A673 (cell line): ENCODE measurements at regions not wholly inside any gene's neighbourhood (a gene's known extent, or its start where the extent isn't known, plus 50 kb on each side); places are given as distances from the start of the nearest gene placed in this dataset.

Source experiments
- BruUV-seq: library from RNA; stranded (reverse); fragments of 400-500 nt; replicated peaks from 2 replicates; lab custom pipeline; 2021; lab: Mats Ljungman, UMichigan
- CTCF ChIA-PET: fragments of 300-600 bp; sonication (Branson Sonifier 250); formaldehyde crosslinking; loops from one replicate; lab custom pipeline; 2022; ENCODE audit warnings: antibody characterized with exemption; lab: Charles Lee
- POLR2A ChIA-PET: fragments of 300-600 bp; sonication (Branson Sonifier 250); formaldehyde crosslinking; loops from one replicate; lab custom pipeline; 2022; ENCODE audit warnings: antibody characterized with exemption; ENCODE audit not compliant: low non-redundant PET; lab: Charles Lee
- DNase-seq: peaks from one replicate; pipeline ENCODE4 v3.0.0-alpha.2; 2015; ENCODE audit warnings: low spot score
- H3K27ac ChIP-seq: fragments of 200-600 bp; sonication (generic); 2 replicates; pipeline ENCODE4 v1.5.1; 2016; ENCODE audit warnings: mixed run types, low read depth, mild to moderate bottlenecking, mixed read lengths, antibody characterized with exemption, low read length; ENCODE audit not compliant: poor library complexity, severe bottlenecking
- H3K27me3 ChIP-seq: fragments of 200-600 bp; sonication (generic); replicated peaks from 2 replicates; pipeline ENCODE4 v1.6.1; 2017; ENCODE audit warnings: mixed run types, low read depth, mild to moderate bottlenecking, mixed read lengths, antibody characterized with exemption, low read length; ENCODE audit not compliant: insufficient read depth, poor library complexity
- H3K36me3 ChIP-seq: fragments of 200-600 bp; sonication (generic); 2 replicates; pipeline ENCODE4 v1.6.1; 2016; ENCODE audit warnings: mixed run types, mild to moderate bottlenecking, mixed read lengths, antibody characterized with exemption, low read length; ENCODE audit not compliant: insufficient read depth, poor library complexity, severe bottlenecking
- H3K4me1 ChIP-seq: fragments of 200-600 bp; sonication (generic); 2 replicates; pipeline ENCODE4 v1.6.1; 2017; ENCODE audit warnings: mixed run types, mild to moderate bottlenecking, mixed read lengths, antibody characterized with exemption, low read length; ENCODE audit not compliant: insufficient read depth, poor library complexity, severe bottlenecking
- H3K4me3 ChIP-seq: fragments of 200-600 bp; sonication (generic); 2 replicates; pipeline ENCODE4 v1.5.1; 2016; ENCODE audit warnings: low read depth, mixed run types, mild to moderate bottlenecking, mixed read lengths, low read length; ENCODE audit not compliant: poor library complexity, severe bottlenecking
- H3K9me3 ChIP-seq: fragments of 200-600 bp; sonication (generic); 2 replicates; pipeline ENCODE4 v1.6.1; 2016; ENCODE audit warnings: mixed run types, low read depth, mild to moderate bottlenecking, mixed read lengths, antibody characterized with exemption, low read length; ENCODE audit not compliant: poor library complexity, severe bottlenecking
- CTCF ChIP-seq: fragments of 300-800, 200-600 bp; sonication (generic); conservative IDR thresholded peaks from 2 replicates; pipeline ENCODE4 v1.5.1; 2017; ENCODE audit warnings: low read depth, mild to moderate bottlenecking, antibody characterized with exemption, low read length, moderate library complexity, mixed read lengths
- EZH2 ChIP-seq: fragments of 200-600 bp; sonication (generic); IDR thresholded peaks from 2 replicates; pipeline ENCODE4 v1.6.1; 2017; ENCODE audit warnings: borderline replicate concordance, low read depth, mild to moderate bottlenecking, mixed read lengths, antibody characterized with exemption, low read length; ENCODE audit not compliant: poor library complexity, severe bottlenecking
- intact Hi-C: fragments of 100-400 bp; cut with micrococcal nuclease; formaldehyde crosslinking; loops from one replicate; pipeline ENCODE4 v1.10.0; 2022; ENCODE audit not compliant: unreplicated experiment

GRCh38 chr2:215816424-215816823 lies 196.9 kb downstream of the MREG start:
- intact Hi-C loops: no loop called here
- no peak overlapping the region for H3K27ac ChIP-seq
- no peaks in the 10 kb centered on the region for H3K4me1 ChIP-seq
- DNase-seq: no peak
- H3K4me3 ChIP-seq: no peak overlapping the region
- H3K36me3 ChIP-seq: no peaks in the 10 kb centered on the region
- BruUV-seq: no TSS peak
- ChIA-PET POLR2A (no interaction called here), CTCF (no interaction called here)
- TF ChIP-seq CTCF (no peak), EZH2 (no peak)
- H3K27me3 ChIP-seq: no peaks in the 10 kb centered on the region
- no peaks in the 10 kb centered on the region for H3K9me3 ChIP-seq

- no peak for DNase-seq
- H3K27ac ChIP-seq: no peak overlapping the region
- BruUV-seq: no TSS peak
- H3K27me3 ChIP-seq: no peaks in the 10 kb centered on the region
- CTCF ChIA-PET: no interaction called here
- POLR2A ChIA-PET: no interaction called here
- H3K4me1 ChIP-seq: no peaks in the 10 kb centered on the region
- intact Hi-C loops: no loop called here
- no peaks in the 10 kb centered on the region for H3K36me3 ChIP-seq
- no peak for TF ChIP-seq CTCF
- no peak for TF ChIP-seq EZH2
- no peak overlapping the region for H3K4me3 ChIP-seq
- no peaks in the 10 kb centered on the region for H3K9me3 ChIP-seq
Observed at GRCh38 chr2:215815960-215816359, 197.4 kb downstream of the MREG start.

- no peak overlapping the region for H3K27ac ChIP-seq
- TF ChIP-seq EZH2: no peak
- no peak for TF ChIP-seq CTCF
- ChIA-PET CTCF (no interaction called here), POLR2A (no interaction called here)
- no peaks in the 10 kb centered on the region for H3K36me3 ChIP-seq
- no peaks in the 10 kb centered on the region for H3K27me3 ChIP-seq
- DNase-seq: no peak
- no peaks in the 10 kb centered on the region for H3K4me1 ChIP-seq
- no peak overlapping the region for H3K4me3 ChIP-seq
- no TSS peak for BruUV-seq
- H3K9me3 ChIP-seq: no peaks in the 10 kb centered on the region
- intact Hi-C loops: no loop called here
Observed at GRCh38 chr2:215812966-215813365, 200.4 kb downstream of the MREG start.
